ENCODE measurements at regions not wholly inside any gene's neighbourhood (a gene's known extent, or its start where the extent isn't known, plus 50 kb on each side); places are given as distances from the start of the nearest gene placed in this dataset.

DNA sequence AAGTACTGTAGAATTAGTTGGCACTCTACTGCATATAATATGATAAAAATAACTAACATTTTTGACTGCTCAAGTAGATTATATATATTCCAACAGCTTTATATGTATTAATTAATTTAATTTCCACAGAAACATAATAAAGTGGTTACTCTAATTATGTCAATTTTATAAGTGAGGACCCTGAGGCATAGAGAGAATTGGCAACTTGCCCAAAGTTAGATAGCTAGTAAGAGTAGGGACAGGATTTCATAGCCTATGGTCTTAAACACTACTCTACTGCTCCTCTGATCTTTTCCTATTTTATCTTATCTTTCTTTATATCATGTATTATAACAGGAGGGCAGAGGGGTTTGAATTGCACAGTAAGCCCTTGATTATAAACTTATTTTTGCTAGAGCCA is 418.7 kb upstream of the SGO1 start:
- TF ChIP-seq SP2 (tag by site-specific recombination; IDR thresholded peaks at IDR 0.05), result no peak
- TF ChIP-seq ZNF221 (tag by site-specific recombination; IDR thresholded peaks at IDR 0.05; ENCODE audit: borderline replicate concordance), result no peak
- no peak for TF ChIP-seq ZNF121 (tag by site-specific recombination; IDR thresholded peaks at IDR 0.05)
- TF ChIP-seq, protein P1, sequence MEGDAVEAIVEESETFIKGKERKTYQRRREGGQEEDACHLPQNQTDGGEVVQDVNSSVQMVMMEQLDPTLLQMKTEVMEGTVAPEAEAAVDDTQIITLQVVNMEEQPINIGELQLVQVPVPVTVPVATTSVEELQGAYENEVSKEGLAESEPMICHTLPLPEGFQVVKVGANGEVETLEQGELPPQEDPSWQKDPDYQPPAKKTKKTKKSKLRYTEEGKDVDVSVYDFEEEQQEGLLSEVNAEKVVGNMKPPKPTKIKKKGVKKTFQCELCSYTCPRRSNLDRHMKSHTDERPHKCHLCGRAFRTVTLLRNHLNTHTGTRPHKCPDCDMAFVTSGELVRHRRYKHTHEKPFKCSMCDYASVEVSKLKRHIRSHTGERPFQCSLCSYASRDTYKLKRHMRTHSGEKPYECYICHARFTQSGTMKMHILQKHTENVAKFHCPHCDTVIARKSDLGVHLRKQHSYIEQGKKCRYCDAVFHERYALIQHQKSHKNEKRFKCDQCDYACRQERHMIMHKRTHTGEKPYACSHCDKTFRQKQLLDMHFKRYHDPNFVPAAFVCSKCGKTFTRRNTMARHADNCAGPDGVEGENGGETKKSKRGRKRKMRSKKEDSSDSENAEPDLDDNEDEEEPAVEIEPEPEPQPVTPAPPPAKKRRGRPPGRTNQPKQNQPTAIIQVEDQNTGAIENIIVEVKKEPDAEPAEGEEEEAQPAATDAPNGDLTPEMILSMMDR (tag by site-specific recombination; IDR thresholded peaks at IDR 0.05), result no peak
- TF ChIP-seq ZFP69B (tag by site-specific recombination; IDR thresholded peaks at IDR 0.05), result no peak
- TF ChIP-seq ZNF274 (IDR thresholded peaks at IDR 0.05; ENCODE audit: low read length), result no peak
- no peak for TF ChIP-seq ZNF274 (tag by site-specific recombination; IDR thresholded peaks at IDR 0.05; ENCODE audit: borderline replicate concordance)
- no peak for TF ChIP-seq ZNF140 (tag by site-specific recombination; IDR thresholded peaks at IDR 0.05)
- TF ChIP-seq, protein P2, sequence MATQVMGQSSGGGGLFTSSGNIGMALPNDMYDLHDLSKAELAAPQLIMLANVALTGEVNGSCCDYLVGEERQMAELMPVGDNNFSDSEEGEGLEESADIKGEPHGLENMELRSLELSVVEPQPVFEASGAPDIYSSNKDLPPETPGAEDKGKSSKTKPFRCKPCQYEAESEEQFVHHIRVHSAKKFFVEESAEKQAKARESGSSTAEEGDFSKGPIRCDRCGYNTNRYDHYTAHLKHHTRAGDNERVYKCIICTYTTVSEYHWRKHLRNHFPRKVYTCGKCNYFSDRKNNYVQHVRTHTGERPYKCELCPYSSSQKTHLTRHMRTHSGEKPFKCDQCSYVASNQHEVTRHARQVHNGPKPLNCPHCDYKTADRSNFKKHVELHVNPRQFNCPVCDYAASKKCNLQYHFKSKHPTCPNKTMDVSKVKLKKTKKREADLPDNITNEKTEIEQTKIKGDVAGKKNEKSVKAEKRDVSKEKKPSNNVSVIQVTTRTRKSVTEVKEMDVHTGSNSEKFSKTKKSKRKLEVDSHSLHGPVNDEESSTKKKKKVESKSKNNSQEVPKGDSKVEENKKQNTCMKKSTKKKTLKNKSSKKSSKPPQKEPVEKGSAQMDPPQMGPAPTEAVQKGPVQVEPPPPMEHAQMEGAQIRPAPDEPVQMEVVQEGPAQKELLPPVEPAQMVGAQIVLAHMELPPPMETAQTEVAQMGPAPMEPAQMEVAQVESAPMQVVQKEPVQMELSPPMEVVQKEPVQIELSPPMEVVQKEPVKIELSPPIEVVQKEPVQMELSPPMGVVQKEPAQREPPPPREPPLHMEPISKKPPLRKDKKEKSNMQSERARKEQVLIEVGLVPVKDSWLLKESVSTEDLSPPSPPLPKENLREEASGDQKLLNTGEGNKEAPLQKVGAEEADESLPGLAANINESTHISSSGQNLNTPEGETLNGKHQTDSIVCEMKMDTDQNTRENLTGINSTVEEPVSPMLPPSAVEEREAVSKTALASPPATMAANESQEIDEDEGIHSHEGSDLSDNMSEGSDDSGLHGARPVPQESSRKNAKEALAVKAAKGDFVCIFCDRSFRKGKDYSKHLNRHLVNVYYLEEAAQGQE (tag by site-specific recombination; IDR thresholded peaks at IDR 0.05), result no peak
- no peak for TF ChIP-seq ZBTB7A (tag by site-specific recombination; IDR thresholded peaks at IDR 0.05; ENCODE audit: low read depth)
- TF ChIP-seq YY1 (tag by site-specific recombination; IDR thresholded peaks at IDR 0.05), result no peak
- TF ChIP-seq, protein P3, sequence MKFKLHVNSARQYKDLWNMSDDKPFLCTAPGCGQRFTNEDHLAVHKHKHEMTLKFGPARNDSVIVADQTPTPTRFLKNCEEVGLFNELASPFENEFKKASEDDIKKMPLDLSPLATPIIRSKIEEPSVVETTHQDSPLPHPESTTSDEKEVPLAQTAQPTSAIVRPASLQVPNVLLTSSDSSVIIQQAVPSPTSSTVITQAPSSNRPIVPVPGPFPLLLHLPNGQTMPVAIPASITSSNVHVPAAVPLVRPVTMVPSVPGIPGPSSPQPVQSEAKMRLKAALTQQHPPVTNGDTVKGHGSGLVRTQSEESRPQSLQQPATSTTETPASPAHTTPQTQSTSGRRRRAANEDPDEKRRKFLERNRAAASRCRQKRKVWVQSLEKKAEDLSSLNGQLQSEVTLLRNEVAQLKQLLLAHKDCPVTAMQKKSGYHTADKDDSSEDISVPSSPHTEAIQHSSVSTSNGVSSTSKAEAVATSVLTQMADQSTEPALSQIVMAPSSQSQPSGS (tag by site-specific recombination; IDR thresholded peaks at IDR 0.05; ENCODE audit: low read depth), result no peak
- no peak for TF ChIP-seq KLF10 (tag by site-specific recombination; IDR thresholded peaks at IDR 0.05)
